GM21825 (cell line): ENCODE measurements at regions not wholly inside any gene's neighbourhood (a gene's known extent, or its start where the extent isn't known, plus 50 kb on each side); places are given as distances from the start of the nearest gene placed in this dataset.
"Not testable (repeated sequence)": the region's sequence is repeated elsewhere in the genome, so short reads cannot be mapped to it uniquely, and the experiment has no call there.

Experiments used
- ATAC-seq: cut with Tn5 transposase; IDR thresholded peaks from one replicate; pipeline ENCODE4 v1.9.1; 2021; ENCODE audit warnings: mild to moderate bottlenecking, moderate library complexity; ENCODE audit not compliant: unreplicated experiment

- no peak for ATAC-seq
Measured at GRCh38 chr1:170370087-170370486, 161.9 kb upstream of the GORAB start.

- ATAC-seq: no peak
Measured at GRCh38 chr1:170375082-170375723, 156.8 kb upstream of the GORAB start.

- ATAC-seq: no peak
Measured at GRCh38 chr1:170376801-170377385, 155.1 kb upstream of the GORAB start.

- no peak for ATAC-seq
Measured at GRCh38 chr1:170377440-170377839, 154.5 kb upstream of the GORAB start.

- ATAC-seq: no peak
Measured at GRCh38 chr1:170377896-170378634, 153.9 kb upstream of the GORAB start.

- no peak for ATAC-seq
Measured at GRCh38 chr1:170385750-170386149, 146.2 kb upstream of the GORAB start.

- ATAC-seq: no peak
Measured at GRCh38 chr1:170388489-170388888, 143.5 kb upstream of the GORAB start.

- no peak for ATAC-seq
Measured at GRCh38 chr1:170395149-170395548, 136.8 kb upstream of the GORAB start.

GRCh38 chr1:170397061-170397460 is 134.9 kb upstream of the GORAB start:
- no peak for ATAC-seq

GRCh38 chr1:170402476-170403311 is 129.3 kb upstream of the GORAB start:
- no peak for ATAC-seq

GRCh38 chr1:170407138-170407537 is 124.8 kb upstream of the GORAB start:
- no peak for ATAC-seq

GRCh38 chr1:170407581-170407980 is 124.4 kb upstream of the GORAB start:
- no peak for ATAC-seq

- no peak for ATAC-seq
Measured at GRCh38 chr1:170410401-170411166, 121.4 kb upstream of the GORAB start.

- no peak for ATAC-seq
Measured at GRCh38 chr1:170414989-170415709, 116.8 kb upstream of the GORAB start.

GRCh38 chr1:170415710-170416372 is 116.1 kb upstream of the GORAB start:
- no peak for ATAC-seq

GRCh38 chr1:170424346-170424745 is 107.6 kb upstream of the GORAB start:
- ATAC-seq: no peak

GRCh38 chr1:170426596-170426995 is 105.4 kb upstream of the GORAB start:
- no peak for ATAC-seq

GRCh38 chr1:170427002-170427401 is 105.0 kb upstream of the GORAB start:
- ATAC-seq: not testable (repeated sequence)

- ATAC-seq: no peak
Measured at GRCh38 chr1:170436928-170437327, 95.0 kb upstream of the GORAB start.
